ENCODE measurements at regions not wholly inside any gene's neighbourhood (a gene's known extent, or its start where the extent isn't known, plus 50 kb on each side); places are given as distances from the start of the nearest gene placed in this dataset.
A peak's percentile ranks its signal among the peaks of the same experiment; 100 is the strongest.

- no peak for FAIRE-seq
- 82 to 83% (median 82%) methylated on average over 6 of the region's 6 CpGs for WGBS, 3 donors
- no peak for DNase-seq
- Histone ChIP-seq H3K4me3 (ENCODE audit: low read depth in 1 of 3, low read length in 3 of 3) (no peak overlapping the region), H3K27ac (ENCODE audit: low read depth in 1 of 3, low read length in 2 of 3) (no peak overlapping the region), H3K9me3 (ENCODE audit: control insufficient read depth in 2 of 2, insufficient read depth in 1 of 2, low read depth in 1 of 2, low read length in 1 of 2) (peaks cover 0 to 2% of the 10 kb centered on the region in 2 donors), H3K36me3 (ENCODE audit: control insufficient read depth in 3 of 3, insufficient read depth in 2 of 3, low read depth in 1 of 3, low read length in 3 of 3) (no peaks in the 10 kb centered on the region), H3K27me3 (ENCODE audit: control insufficient read depth in 3 of 3, insufficient read depth in 3 of 3, low read length in 3 of 3) (no peaks in the 10 kb centered on the region), H3K4me1 (ENCODE audit: control insufficient read depth in 3 of 3, insufficient read depth in 2 of 3, low read depth in 1 of 3, low read length in 2 of 3) (no peaks in the 10 kb centered on the region)
Measured at GRCh38 chr14:42950363-42950762, 1343.7 kb downstream of the LRFN5 start.

- FAIRE-seq = no peak
- H3K4me1 ChIP-seq (ENCODE audit: control insufficient read depth in 3 of 3, insufficient read depth in 2 of 3, low read depth in 1 of 3, low read length in 2 of 3) = no peaks in the 10 kb centered on the region
- H3K27ac ChIP-seq (ENCODE audit: low read depth in 1 of 3, low read length in 2 of 3) = no peak overlapping the region
- H3K27me3 ChIP-seq (ENCODE audit: control insufficient read depth in 3 of 3, insufficient read depth in 3 of 3, low read length in 3 of 3) = no peaks in the 10 kb centered on the region
- no peak overlapping the region for H3K4me3 ChIP-seq (ENCODE audit: low read depth in 1 of 3, low read length in 3 of 3)
- peaks cover 0 to 2% of the 10 kb centered on the region in 2 donors for H3K9me3 ChIP-seq (ENCODE audit: control insufficient read depth in 2 of 2, insufficient read depth in 1 of 2, low read depth in 1 of 2, low read length in 1 of 2)
- H3K36me3 ChIP-seq (ENCODE audit: control insufficient read depth in 3 of 3, insufficient read depth in 2 of 3, low read depth in 1 of 3, low read length in 3 of 3) = no peaks in the 10 kb centered on the region
- no peak for DNase-seq
Measured at GRCh38 chr14:42947991-42948390, 1341.3 kb downstream of the LRFN5 start.

- FAIRE-seq = no peak
- H3K9me3 ChIP-seq (ENCODE audit: control insufficient read depth in 2 of 2, insufficient read depth in 1 of 2, low read depth in 1 of 2, low read length in 1 of 2) = peaks cover 0 to 2% of the 10 kb centered on the region in 2 donors
- no peak for DNase-seq
- H3K27ac ChIP-seq (ENCODE audit: low read depth in 1 of 3, low read length in 2 of 3) = no peak overlapping the region
- no peak overlapping the region for H3K4me3 ChIP-seq (ENCODE audit: low read depth in 1 of 3, low read length in 3 of 3)
- 62 to 72% (median 68%) methylated on average over 2 of the region's 2 CpGs for WGBS, 3 donors
- no peaks in the 10 kb centered on the region for H3K36me3 ChIP-seq (ENCODE audit: control insufficient read depth in 3 of 3, insufficient read depth in 2 of 3, low read depth in 1 of 3, low read length in 3 of 3)
- no peaks in the 10 kb centered on the region for H3K4me1 ChIP-seq (ENCODE audit: control insufficient read depth in 3 of 3, insufficient read depth in 2 of 3, low read depth in 1 of 3, low read length in 2 of 3)
- H3K27me3 ChIP-seq (ENCODE audit: control insufficient read depth in 3 of 3, insufficient read depth in 3 of 3, low read length in 3 of 3) = no peaks in the 10 kb centered on the region
Measured at GRCh38 chr14:42944284-42944683, 1337.6 kb downstream of the LRFN5 start.

GRCh38 chr14:42931308-42931707, 1324.6 kb downstream of the LRFN5 start:
- no peaks in the 10 kb centered on the region for H3K36me3 ChIP-seq (ENCODE audit: control insufficient read depth in 3 of 3, insufficient read depth in 2 of 3, low read depth in 1 of 3, low read length in 3 of 3)
- H3K27me3 ChIP-seq (ENCODE audit: control insufficient read depth in 3 of 3, insufficient read depth in 3 of 3, low read length in 3 of 3) = no peaks in the 10 kb centered on the region
- H3K4me1 ChIP-seq (ENCODE audit: control insufficient read depth in 3 of 3, insufficient read depth in 2 of 3, low read depth in 1 of 3, low read length in 2 of 3) = no peaks in the 10 kb centered on the region
- 61 to 82% (median 62%) methylated on average over 2 of the region's 2 CpGs for WGBS, 3 donors
- H3K4me3 ChIP-seq (ENCODE audit: low read depth in 1 of 3, low read length in 3 of 3) = no peak overlapping the region
- DNase-seq (no peak), FAIRE-seq (no peak)
- H3K9me3 ChIP-seq (ENCODE audit: control insufficient read depth in 2 of 2, insufficient read depth in 1 of 2, low read depth in 1 of 2, low read length in 1 of 2) = peaks cover 0 to 11% of the 10 kb centered on the region in 2 donors
- no peak overlapping the region for H3K27ac ChIP-seq (ENCODE audit: low read depth in 1 of 3, low read length in 2 of 3)

GRCh38 chr14:42929806-42930480, 1323.3 kb downstream of the LRFN5 start:
- 31 to 71% (median 53%) methylated on average over 5 of the region's 5 CpGs for WGBS, 3 donors
- no peaks in the 10 kb centered on the region for H3K27me3 ChIP-seq (ENCODE audit: control insufficient read depth in 3 of 3, insufficient read depth in 3 of 3, low read length in 3 of 3)
- no peaks in the 10 kb centered on the region for H3K36me3 ChIP-seq (ENCODE audit: control insufficient read depth in 3 of 3, insufficient read depth in 2 of 3, low read depth in 1 of 3, low read length in 3 of 3)
- no peak overlapping the region for H3K27ac ChIP-seq (ENCODE audit: low read depth in 1 of 3, low read length in 2 of 3)
- H3K4me3 ChIP-seq (ENCODE audit: low read depth in 1 of 3, low read length in 3 of 3) = no peak overlapping the region
- peaks cover 0 to 11% of the 10 kb centered on the region in 2 donors for H3K9me3 ChIP-seq (ENCODE audit: control insufficient read depth in 2 of 2, insufficient read depth in 1 of 2, low read depth in 1 of 2, low read length in 1 of 2)
- no peaks in the 10 kb centered on the region for H3K4me1 ChIP-seq (ENCODE audit: control insufficient read depth in 3 of 3, insufficient read depth in 2 of 3, low read depth in 1 of 3, low read length in 2 of 3)
- DNase-seq = peak in 1 of 2 donors; percentile 3
- FAIRE-seq = no peak

GRCh38 chr14:42927313-42927712, 1320.6 kb downstream of the LRFN5 start:
- 91 to 97% (median 92%) methylated on average over 2 of the region's 2 CpGs for WGBS, 3 donors
- Histone ChIP-seq H3K36me3 (ENCODE audit: control insufficient read depth in 3 of 3, insufficient read depth in 2 of 3, low read depth in 1 of 3, low read length in 3 of 3) (no peaks in the 10 kb centered on the region), H3K27me3 (ENCODE audit: control insufficient read depth in 3 of 3, insufficient read depth in 3 of 3, low read length in 3 of 3) (no peaks in the 10 kb centered on the region), H3K9me3 (ENCODE audit: control insufficient read depth in 2 of 2, insufficient read depth in 1 of 2, low read depth in 1 of 2, low read length in 1 of 2) (peaks cover 0 to 11% of the 10 kb centered on the region in 2 donors), H3K4me3 (ENCODE audit: low read depth in 1 of 3, low read length in 3 of 3) (no peak overlapping the region), H3K4me1 (ENCODE audit: control insufficient read depth in 3 of 3, insufficient read depth in 2 of 3, low read depth in 1 of 3, low read length in 2 of 3) (no peaks in the 10 kb centered on the region), H3K27ac (ENCODE audit: low read depth in 1 of 3, low read length in 2 of 3) (no peak overlapping the region)
- DNase-seq = no peak
- no peak for FAIRE-seq

- DNase-seq = no peak
- no peaks in the 10 kb centered on the region for H3K4me1 ChIP-seq (ENCODE audit: control insufficient read depth in 3 of 3, insufficient read depth in 2 of 3, low read depth in 1 of 3, low read length in 2 of 3)
- no peaks in the 10 kb centered on the region for H3K9me3 ChIP-seq (ENCODE audit: control insufficient read depth in 2 of 2, insufficient read depth in 1 of 2, low read depth in 1 of 2, low read length in 1 of 2)
- H3K36me3 ChIP-seq (ENCODE audit: control insufficient read depth in 3 of 3, insufficient read depth in 2 of 3, low read depth in 1 of 3, low read length in 3 of 3) = no peaks in the 10 kb centered on the region
- no peak overlapping the region for H3K4me3 ChIP-seq (ENCODE audit: low read depth in 1 of 3, low read length in 3 of 3)
- no peaks in the 10 kb centered on the region for H3K27me3 ChIP-seq (ENCODE audit: control insufficient read depth in 3 of 3, insufficient read depth in 3 of 3, low read length in 3 of 3)
- no peak overlapping the region for H3K27ac ChIP-seq (ENCODE audit: low read depth in 1 of 3, low read length in 2 of 3)
- FAIRE-seq = no peak
- WGBS, 3 donors = 66 to 76% (median 74%) methylated on average over 1 of the region's 1 CpG
Measured at GRCh38 chr14:42921901-42922300, 1315.2 kb downstream of the LRFN5 start.

- no peak for DNase-seq
- Histone ChIP-seq H3K4me3 (ENCODE audit: low read depth in 1 of 3, low read length in 3 of 3) (no peak overlapping the region), H3K9me3 (ENCODE audit: control insufficient read depth in 2 of 2, insufficient read depth in 1 of 2, low read depth in 1 of 2, low read length in 1 of 2) (peaks cover 0 to 3% of the 10 kb centered on the region in 2 donors), H3K27me3 (ENCODE audit: control insufficient read depth in 3 of 3, insufficient read depth in 3 of 3, low read length in 3 of 3) (no peaks in the 10 kb centered on the region), H3K36me3 (ENCODE audit: control insufficient read depth in 3 of 3, insufficient read depth in 2 of 3, low read depth in 1 of 3, low read length in 3 of 3) (no peaks in the 10 kb centered on the region), H3K4me1 (ENCODE audit: control insufficient read depth in 3 of 3, insufficient read depth in 2 of 3, low read depth in 1 of 3, low read length in 2 of 3) (no peaks in the 10 kb centered on the region), H3K27ac (ENCODE audit: low read depth in 1 of 3, low read length in 2 of 3) (no peak overlapping the region)
- 79 to 87% (median 86%) methylated on average over 1 of the region's 1 CpG for WGBS, 3 donors
- FAIRE-seq = no peak
Measured at GRCh38 chr14:42918615-42919014, 1311.9 kb downstream of the LRFN5 start.

GRCh38 chr14:42911642-42912041, 1305.0 kb downstream of the LRFN5 start:
- DNase-seq = no peak

More at GRCh38 chr14:42911642-42912041, 1305.0 kb downstream of the LRFN5 start:
- FAIRE-seq = no peak
- H3K4me1 ChIP-seq (ENCODE audit: control insufficient read depth in 3 of 3, insufficient read depth in 2 of 3, low read depth in 1 of 3, low read length in 2 of 3) = no peaks in the 10 kb centered on the region
- peaks cover 0 to 3% of the 10 kb centered on the region in 2 donors for H3K9me3 ChIP-seq (ENCODE audit: control insufficient read depth in 2 of 2, insufficient read depth in 1 of 2, low read depth in 1 of 2, low read length in 1 of 2)
- H3K27ac ChIP-seq (ENCODE audit: low read depth in 1 of 3, low read length in 2 of 3) = no peak overlapping the region
- H3K36me3 ChIP-seq (ENCODE audit: control insufficient read depth in 3 of 3, insufficient read depth in 2 of 3, low read depth in 1 of 3, low read length in 3 of 3) = no peaks in the 10 kb centered on the region
- H3K27me3 ChIP-seq (ENCODE audit: control insufficient read depth in 3 of 3, insufficient read depth in 3 of 3, low read length in 3 of 3) = no peaks in the 10 kb centered on the region
- no peak overlapping the region for H3K4me3 ChIP-seq (ENCODE audit: low read depth in 1 of 3, low read length in 3 of 3)

All from small intestine (tissue), 7 donors.